Inflammatory macrophage treated with lipopolysaccharide for 4 hours (primary cell): ENCODE measurements at regions not wholly inside any gene's neighbourhood (a gene's known extent, or its start where the extent isn't known, plus 50 kb on each side); places are given as distances from the start of the nearest gene placed in this dataset.
"Not testable (repeated sequence)": the region's sequence is repeated elsewhere in the genome, so short reads cannot be mapped to it uniquely, and the experiment has no call there.

Experiments used
- DNase-seq: peaks from one replicate; pipeline ENCODE4 v3.0.0-alpha.2; 2020

GRCh38 chr14:21874167-21874566 is 200.5 kb upstream of the OR4E1 start:
- DNase-seq = no peak

GRCh38 chr14:21868442-21869046 is 194.9 kb upstream of the OR4E1 start:
- peak; percentile 22 for DNase-seq

- DNase-seq = peak; percentile 10
Measured at GRCh38 chr14:21867541-21867940, 193.9 kb upstream of the OR4E1 start.

GRCh38 chr14:21866479-21866878 is 192.9 kb upstream of the OR4E1 start:
- DNase-seq = no peak

- no peak for DNase-seq
Measured at GRCh38 chr14:21863289-21863688, 189.7 kb upstream of the OR4E1 start.

- no peak for DNase-seq
Measured at GRCh38 chr14:21861153-21861552, 187.5 kb upstream of the OR4E1 start.

GRCh38 chr14:21860172-21860571 is 186.6 kb upstream of the OR4E1 start:
- DNase-seq = peak; percentile 42

- no peak for DNase-seq
Measured at GRCh38 chr14:21852775-21853174, 179.2 kb upstream of the OR4E1 start.

GRCh38 chr14:21852061-21852664 is 178.5 kb upstream of the OR4E1 start:
- DNase-seq = peak; percentile 27

- DNase-seq = not testable (repeated sequence)
Measured at GRCh38 chr14:21846902-21847301, 173.3 kb upstream of the OR4E1 start.

GRCh38 chr14:21846227-21846885 is 172.7 kb upstream of the OR4E1 start:
- peak; percentile 41 for DNase-seq

GRCh38 chr14:21840765-21841164 is 167.1 kb upstream of the OR4E1 start:
- no peak for DNase-seq

- no peak for DNase-seq
Measured at GRCh38 chr14:21833836-21834235, 160.2 kb upstream of the OR4E1 start.

GRCh38 chr14:21825845-21826244 is 152.2 kb upstream of the OR4E1 start:
- DNase-seq = no peak

- DNase-seq = peak; percentile 38
Measured at GRCh38 chr14:21825149-21825743, 151.6 kb upstream of the OR4E1 start.

GRCh38 chr14:21822109-21822508 is 148.5 kb upstream of the OR4E1 start:
- DNase-seq = no peak

GRCh38 chr14:21820631-21821030 is 147.0 kb upstream of the OR4E1 start:
- no peak for DNase-seq

GRCh38 chr14:21819891-21820290 is 146.3 kb upstream of the OR4E1 start:
- not testable (repeated sequence) for DNase-seq

- DNase-seq = not testable (repeated sequence)
Measured at GRCh38 chr14:21817010-21817409, 143.4 kb upstream of the OR4E1 start.

GRCh38 chr14:21807975-21808374 is 134.4 kb upstream of the OR4E1 start:
- no peak for DNase-seq

GRCh38 chr14:21804981-21805380 is 131.4 kb upstream of the OR4E1 start:
- DNase-seq = peak; percentile 46

- DNase-seq = no peak
Measured at GRCh38 chr14:21802441-21802840, 128.8 kb upstream of the OR4E1 start.

- DNase-seq = no peak
Measured at GRCh38 chr14:21796916-21797315, 123.3 kb upstream of the OR4E1 start.

- no peak for DNase-seq
Measured at GRCh38 chr14:21795456-21795855, 121.8 kb upstream of the OR4E1 start.
